GM10266 (cell line): ENCODE measurements at regions not wholly inside any gene's neighbourhood (a gene's known extent, or its start where the extent isn't known, plus 50 kb on each side); places are given as distances from the start of the nearest gene placed in this dataset.

Source experiments
- DNase-seq: peaks from one replicate; pipeline ENCODE4 v3.0.0; 2012; ENCODE audit errors: extremely low spot score
- TF ChIP-seq, protein P1 (sequence below): IDR thresholded peaks from 2 replicates; pipeline ENCODE4 v1.5.1; 2012; ENCODE audit warnings: mild to moderate bottlenecking, low read depth; ENCODE audit not compliant: control insufficient read depth, insufficient read depth; ENCODE audit errors: missing control alignments

DNA sequence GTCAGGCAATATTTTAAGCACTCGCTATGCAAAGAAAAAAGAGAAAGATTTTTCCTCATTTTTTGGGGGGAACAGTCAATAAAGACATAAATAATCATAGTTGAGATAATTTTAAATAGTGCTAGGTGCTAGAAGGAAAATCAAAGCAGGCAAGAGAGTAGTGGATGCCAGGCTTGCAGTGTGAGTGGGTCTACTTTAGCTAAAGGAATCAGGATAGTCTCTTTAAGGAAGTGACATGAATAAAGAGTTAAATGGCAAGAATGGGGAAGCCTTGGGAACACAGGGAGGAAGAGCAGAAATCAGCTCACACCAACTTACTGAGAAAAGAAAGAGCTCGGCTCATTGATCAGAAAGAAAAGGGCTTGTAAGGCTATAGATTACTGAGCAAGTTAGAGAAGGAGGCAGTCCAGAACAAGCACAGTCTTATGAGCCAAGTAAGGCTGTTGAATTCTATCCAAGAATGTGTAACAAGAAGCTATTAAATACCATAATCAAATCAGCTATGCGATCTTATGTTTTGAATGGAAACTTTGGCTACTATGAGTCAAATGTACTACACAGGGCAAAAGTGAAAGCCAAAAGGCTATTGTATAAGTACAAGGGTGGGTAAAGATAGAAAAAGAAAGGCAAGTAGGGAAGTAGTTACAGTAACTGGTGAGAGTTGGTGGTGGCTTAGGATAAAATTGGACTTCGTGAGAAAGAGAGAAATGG is 833.8 kb upstream of the PIK3C3 start:
- DNase-seq, result no peak
- TF ChIP-seq, protein P1, sequence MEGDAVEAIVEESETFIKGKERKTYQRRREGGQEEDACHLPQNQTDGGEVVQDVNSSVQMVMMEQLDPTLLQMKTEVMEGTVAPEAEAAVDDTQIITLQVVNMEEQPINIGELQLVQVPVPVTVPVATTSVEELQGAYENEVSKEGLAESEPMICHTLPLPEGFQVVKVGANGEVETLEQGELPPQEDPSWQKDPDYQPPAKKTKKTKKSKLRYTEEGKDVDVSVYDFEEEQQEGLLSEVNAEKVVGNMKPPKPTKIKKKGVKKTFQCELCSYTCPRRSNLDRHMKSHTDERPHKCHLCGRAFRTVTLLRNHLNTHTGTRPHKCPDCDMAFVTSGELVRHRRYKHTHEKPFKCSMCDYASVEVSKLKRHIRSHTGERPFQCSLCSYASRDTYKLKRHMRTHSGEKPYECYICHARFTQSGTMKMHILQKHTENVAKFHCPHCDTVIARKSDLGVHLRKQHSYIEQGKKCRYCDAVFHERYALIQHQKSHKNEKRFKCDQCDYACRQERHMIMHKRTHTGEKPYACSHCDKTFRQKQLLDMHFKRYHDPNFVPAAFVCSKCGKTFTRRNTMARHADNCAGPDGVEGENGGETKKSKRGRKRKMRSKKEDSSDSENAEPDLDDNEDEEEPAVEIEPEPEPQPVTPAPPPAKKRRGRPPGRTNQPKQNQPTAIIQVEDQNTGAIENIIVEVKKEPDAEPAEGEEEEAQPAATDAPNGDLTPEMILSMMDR, result no peak

DNA sequence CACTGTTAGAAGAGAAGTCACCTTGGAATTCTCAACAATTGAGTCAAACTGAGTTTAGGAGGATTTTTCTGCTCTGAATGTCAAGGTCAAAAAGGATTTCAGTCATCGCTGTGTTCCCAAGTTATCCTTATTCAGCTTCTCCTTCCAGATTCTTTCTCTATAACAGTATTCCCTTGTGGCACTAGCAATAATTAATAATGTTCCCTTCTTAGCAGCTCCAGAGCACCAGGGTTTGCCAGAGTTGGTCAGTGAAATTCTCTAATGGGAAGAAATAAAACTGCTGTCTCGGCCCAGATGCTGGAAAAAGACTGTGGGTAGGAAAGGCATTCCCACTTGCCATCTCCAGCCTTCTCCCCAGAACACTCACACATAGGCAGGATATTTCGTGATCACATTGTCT is 836.0 kb upstream of the PIK3C3 start:
- DNase-seq, result no peak
- TF ChIP-seq, protein P1, result no peak

DNA sequence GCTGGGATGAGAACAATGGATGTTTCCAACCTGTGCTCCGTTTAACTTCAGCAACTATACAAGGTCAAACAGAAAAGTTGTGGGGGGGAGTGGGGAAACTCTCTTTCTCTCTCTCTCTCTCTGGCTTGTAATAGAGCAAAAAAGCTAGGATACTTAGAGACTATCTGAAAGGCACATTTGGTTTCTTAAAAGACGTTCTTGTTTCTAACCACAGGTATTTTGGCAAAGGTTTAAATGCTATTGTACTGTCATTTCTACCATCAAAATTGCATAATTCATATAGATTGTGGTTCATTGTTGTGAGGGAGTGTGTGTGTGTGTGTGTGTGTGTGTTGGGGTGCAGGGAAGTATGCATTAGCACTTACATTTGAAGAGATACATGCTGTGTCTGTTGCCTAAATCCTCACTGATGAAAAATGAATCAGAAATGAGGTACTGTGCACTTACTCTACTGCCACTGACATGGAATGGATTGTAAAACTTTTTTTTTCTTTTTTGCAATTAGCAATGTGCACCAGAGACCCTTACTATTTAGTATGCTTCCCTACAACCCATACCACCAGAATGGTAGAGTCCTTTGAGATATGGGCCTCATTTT is 841.0 kb upstream of the PIK3C3 start:
- DNase-seq, result no peak
- TF ChIP-seq, protein P1, result no peak

DNA sequence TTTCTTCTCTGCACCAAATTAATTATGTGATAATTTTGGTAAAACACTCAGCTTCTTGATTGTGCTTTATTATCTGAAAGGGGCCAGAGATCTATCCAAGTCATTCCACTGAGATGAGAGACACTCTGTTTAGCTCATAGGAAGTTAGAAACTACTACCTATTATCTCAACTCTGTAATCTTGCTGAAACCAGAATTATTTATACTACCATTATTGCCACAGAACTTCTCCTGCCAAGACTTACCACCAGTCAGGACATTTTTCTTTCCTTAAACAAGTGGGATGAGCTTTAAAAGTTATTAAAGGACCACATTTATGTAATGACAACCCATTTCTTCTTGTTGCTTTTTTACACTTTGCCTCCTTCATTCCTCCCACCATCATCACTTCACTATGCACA is 855.6 kb upstream of the PIK3C3 start:
- no peak for DNase-seq
- TF ChIP-seq, protein P1, result no peak

DNA sequence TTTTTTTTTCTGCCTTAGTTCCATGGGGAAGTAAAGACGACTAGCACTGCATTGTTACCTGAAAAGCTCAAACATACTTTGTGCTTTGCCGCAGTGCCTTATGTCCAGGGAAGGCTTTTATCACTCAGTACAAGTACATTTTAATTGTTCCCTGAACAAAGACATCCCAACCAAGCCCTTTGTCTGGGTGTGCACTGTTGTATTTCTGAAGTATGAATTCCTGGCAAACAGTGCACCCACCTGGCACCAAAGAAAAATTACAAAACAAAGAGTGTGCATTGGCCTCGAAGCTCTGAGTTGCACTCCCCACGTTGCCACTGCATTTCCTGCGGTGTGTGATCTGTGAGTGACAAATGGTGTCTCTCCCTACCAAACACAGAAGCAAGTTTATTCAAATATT is 858.5 kb upstream of the PIK3C3 start:
- no peak for DNase-seq
- TF ChIP-seq, protein P1, result no peak

DNA sequence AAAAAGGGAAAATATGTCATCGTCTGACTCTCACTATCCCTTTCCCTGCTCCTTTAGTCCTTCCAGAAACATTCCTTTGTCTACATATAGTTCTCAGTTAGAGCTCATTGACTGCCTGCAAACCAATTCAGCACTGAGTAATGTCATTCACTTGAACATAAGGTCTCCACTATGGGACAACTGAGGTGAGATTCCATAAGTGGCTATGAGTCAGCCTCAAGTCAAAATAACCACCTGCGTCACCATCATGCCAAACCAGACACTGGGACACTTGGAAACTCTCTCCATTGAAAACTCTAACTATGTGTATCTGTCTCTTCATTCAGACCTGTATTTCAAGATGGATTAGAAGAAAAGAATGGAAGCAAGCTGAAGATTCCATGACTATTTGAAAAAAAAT is 878.0 kb upstream of the PIK3C3 start:
- no peak for DNase-seq
- TF ChIP-seq, protein P1, result no peak

DNA sequence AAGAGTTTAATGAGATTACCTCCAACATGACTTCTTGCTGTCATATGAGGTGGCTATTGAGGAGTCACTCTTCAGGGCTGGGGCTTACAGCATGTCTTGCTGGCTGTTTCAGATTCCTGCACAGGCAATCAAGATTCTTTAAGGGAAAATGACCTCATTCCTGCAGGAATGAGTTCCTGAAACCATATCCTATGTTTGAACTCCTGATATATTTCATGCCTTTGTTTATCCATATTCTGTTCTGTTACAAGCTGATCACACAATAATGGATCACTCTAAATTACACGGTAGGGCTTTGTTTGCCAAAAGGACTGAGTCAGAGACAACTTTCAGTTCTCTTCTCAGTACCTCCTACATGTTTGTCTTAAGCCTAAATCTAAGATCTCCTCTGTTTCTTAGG is 879.8 kb upstream of the PIK3C3 start:
- DNase-seq, result no peak
- TF ChIP-seq, protein P1, result no peak
